IMR-90 (cell line): ENCODE measurements at regions not wholly inside any gene's neighbourhood (a gene's known extent, or its start where the extent isn't known, plus 50 kb on each side); places are given as distances from the start of the nearest gene placed in this dataset.

Experiments
- ATAC-seq: fragments of 200-7000 bp; cut with Tn5 transposase; 2 replicates; pipeline ENCODE4 v1.9.1; 2020; ENCODE audit warnings: low read depth, mild to moderate bottlenecking, moderate library complexity
- BruUV-seq: library from RNA; stranded (reverse); fragments of 400-500 nt; replicated peaks from 2 replicates; lab custom pipeline; 2021; lab: Mats Ljungman, UMichigan
- CTCF ChIA-PET: fragments of 300-600 bp; formaldehyde crosslinking; extraction: SDS; loops from one replicate; lab custom pipeline; 2021; ENCODE audit warnings: antibody characterized with exemption; lab: Yijun Ruan, JAX
- POLR2A ChIA-PET: fragments of 300-600 bp; sonication (Branson Sonifier 250); formaldehyde crosslinking; loops from one replicate; lab custom pipeline; 2022; ENCODE audit warnings: antibody characterized with exemption; ENCODE audit not compliant: unreplicated experiment; lab: Charles Lee
- DNase-seq: peaks from one replicate; pipeline ENCODE4 v3.0.0; 2013
- H2AFZ ChIP-seq: replicated peaks from 2 replicates; pipeline ENCODE3; 2013; ENCODE audit warnings: low read length, mild to moderate bottlenecking; ENCODE audit not compliant: poor library complexity
- H2AK5ac ChIP-seq: 2 replicates; pipeline ENCODE4 v1.6.1; 2013; ENCODE audit warnings: low read depth, low read length, inconsistent platforms
- H2AK9ac ChIP-seq: replicated peaks from 2 replicates; pipeline ENCODE3; 2013; ENCODE audit warnings: mild to moderate bottlenecking, low read depth, low read length, moderate library complexity; ENCODE audit not compliant: poor library complexity
- H2BK120ac ChIP-seq: 2 replicates; pipeline ENCODE4 v1.6.1; 2013; ENCODE audit warnings: low read depth, low read length, inconsistent platforms
- H2BK15ac ChIP-seq: 3 replicates; pipeline ENCODE4 v1.6.1; 2013; ENCODE audit warnings: low read depth, low read length, inconsistent platforms
- H2BK20ac ChIP-seq: 2 replicates; pipeline ENCODE4 v1.6.1; 2013; ENCODE audit warnings: low read depth, mild to moderate bottlenecking, inconsistent platforms, low read length, moderate library complexity
- H2BK5ac ChIP-seq: 2 replicates; pipeline ENCODE4 v1.6.1; 2013; ENCODE audit warnings: mild to moderate bottlenecking, low read depth, low read length, inconsistent platforms; ENCODE audit not compliant: poor library complexity, severe bottlenecking
- H3K14ac ChIP-seq: replicated peaks from 2 replicates; pipeline ENCODE4 v1.6.1; 2013; ENCODE audit warnings: low read depth, low read length, inconsistent platforms
- H3K18ac ChIP-seq: 2 replicates; pipeline ENCODE4 v1.6.1; 2013; ENCODE audit warnings: low read depth, low read length, control low read depth
- H3K23ac ChIP-seq: 2 replicates; pipeline ENCODE4 v1.6.1; 2013; ENCODE audit warnings: low read depth, low read length, inconsistent platforms
- H3K27ac ChIP-seq: 2 replicates; pipeline ENCODE4 v1.5.1; 2013; ENCODE audit warnings: mild to moderate bottlenecking, control low read depth, low read length; ENCODE audit not compliant: insufficient read depth
- H3K27me3 ChIP-seq: 2 replicates; pipeline ENCODE4 v1.6.1; 2013; ENCODE audit warnings: low read length; ENCODE audit not compliant: control insufficient read depth, insufficient read depth
- H3K36me3 ChIP-seq: 2 replicates; pipeline ENCODE4 v1.6.1; 2013; ENCODE audit warnings: low read length, mixed read lengths; ENCODE audit not compliant: control insufficient read depth, insufficient read depth
- H3K4ac ChIP-seq: 2 replicates; pipeline ENCODE4 v1.6.1; 2013; ENCODE audit warnings: low read depth, low read length, inconsistent platforms
- H3K4me1 ChIP-seq: 2 replicates; pipeline ENCODE4 v1.6.1; 2013; ENCODE audit warnings: low read length, mixed read lengths; ENCODE audit not compliant: control insufficient read depth, insufficient read depth
- H3K4me2 ChIP-seq: 2 replicates; pipeline ENCODE4 v1.6.1; 2013; ENCODE audit warnings: low read depth, mild to moderate bottlenecking, control low read depth, low read length, moderate library complexity
- H3K4me3 ChIP-seq: 2 replicates; pipeline ENCODE4 v1.5.1; 2013; ENCODE audit warnings: low read depth, mild to moderate bottlenecking, control low read depth, low read length, moderate library complexity; ENCODE audit not compliant: insufficient read depth
- H3K56ac ChIP-seq: 2 replicates; pipeline ENCODE4 v1.6.1; 2013; ENCODE audit warnings: low read length, inconsistent platforms; ENCODE audit not compliant: insufficient read depth; ENCODE audit errors: extremely low read depth
- H3K79me1 ChIP-seq, 2 experiments: 2 replicates each; pipeline ENCODE4 v1.6.1; 2013; ENCODE audit warnings: low read length in 2 of 2, inconsistent platforms in 1 of 2, low read depth in 1 of 2
- H3K9ac ChIP-seq: 2 replicates; pipeline ENCODE4 v1.6.1; 2013; ENCODE audit warnings: low read depth, low read length, control low read depth
- H3K9me1 ChIP-seq: 2 replicates; pipeline ENCODE4 v1.6.1; 2013; ENCODE audit warnings: low read length, inconsistent platforms; ENCODE audit not compliant: insufficient read depth
- H3K9me3 ChIP-seq: 2 replicates; pipeline ENCODE4 v1.6.1; 2013; ENCODE audit warnings: low read length; ENCODE audit not compliant: control insufficient read depth, insufficient read depth
- H4K20me1 ChIP-seq: 2 replicates; pipeline ENCODE4 v1.6.1; 2013; ENCODE audit warnings: low read length, inconsistent platforms; ENCODE audit not compliant: insufficient read depth
- H4K5ac ChIP-seq: 2 replicates; pipeline ENCODE4 v1.6.1; 2013; ENCODE audit warnings: mild to moderate bottlenecking, low read depth, low read length, control low read depth
- H4K8ac ChIP-seq, 2 experiments: 2 replicates each; pipeline ENCODE4 v1.6.1; 2013; ENCODE audit warnings: low read depth in 2 of 2, low read length in 2 of 2, control low read depth in 1 of 2, inconsistent platforms in 1 of 2
- H4K91ac ChIP-seq: 2 replicates; pipeline ENCODE4 v1.6.1; 2013; ENCODE audit warnings: low read depth, low read length, inconsistent platforms; ENCODE audit not compliant: insufficient read depth
- CEBPB ChIP-seq: IDR thresholded peaks from 2 replicates; pipeline ENCODE4 v1.6.1; 2012; ENCODE audit warnings: low read depth, low read length, improper control_type of control experiment
- CHD1 ChIP-seq: IDR thresholded peaks from 2 replicates; pipeline ENCODE4 v1.6.1; 2012; ENCODE audit warnings: low read depth, low read length, improper control_type of control experiment
- FOS ChIP-seq: fragments of 150-350 bp; IDR thresholded peaks from 2 replicates; pipeline ENCODE4 v1.6.1; 2016; ENCODE audit warnings: low read depth, low read length
- MAFK ChIP-seq: IDR thresholded peaks from 2 replicates; pipeline ENCODE4 v1.6.1; 2012; ENCODE audit warnings: low read depth, low read length, improper control_type of control experiment
- MXI1 ChIP-seq: IDR thresholded peaks from 2 replicates; pipeline ENCODE4 v1.6.1; 2012; ENCODE audit warnings: low read depth, mild to moderate bottlenecking, low read length, moderate library complexity, borderline replicate concordance
- NFE2L2 ChIP-seq: fragments of 150-350 bp; IDR thresholded peaks from 2 replicates; pipeline ENCODE4 v1.6.1; 2016; ENCODE audit warnings: low read depth, mild to moderate bottlenecking, low read length
- RAD21 ChIP-seq: IDR thresholded peaks from 2 replicates; pipeline ENCODE4 v1.6.1; 2012; ENCODE audit warnings: low read length, improper control_type of control experiment
- RFX5 ChIP-seq: IDR thresholded peaks from 2 replicates; pipeline ENCODE4 v1.8.0; 2012; ENCODE audit warnings: low read depth, mild to moderate bottlenecking, low read length, moderate library complexity
- SMC3 ChIP-seq: fragments of 150-350 bp; IDR thresholded peaks from 2 replicates; pipeline ENCODE4 v1.6.1; 2016; ENCODE audit warnings: low read depth, mild to moderate bottlenecking, antibody characterized with exemption, low read length, moderate library complexity
- WGBS, 2 experiments: methylation state at CpG; one replicate each; pipeline versions ENCODE4 v1.1.5 to v1.1.7; 2013; ENCODE audit warnings: missing lambda C conversion rate in 2 of 2; ENCODE audit not compliant: insufficient read length in 1 of 2; ENCODE audit errors: extremely low coverage in 2 of 2; 5-methylcytosine and 5-hydroxymethylcytosine counted together
- dilution Hi-C: fragments of 300-500 bp; cut with HindIII; formaldehyde crosslinking; loops from one replicate; pipeline ENCODE4 v1.14.3; 2018; ENCODE audit warnings: low sequenced_read_pairs; ENCODE audit not compliant: unreplicated experiment
- in situ Hi-C: fragments of 300-500 bp; cut with MboI; formaldehyde crosslinking; loops from 3 replicates; pipeline ENCODE4 v1.14.3; 2019; ENCODE audit warnings: low sequenced_read_pairs, inconsistent platforms, mixed read lengths
- intact Hi-C: fragments of 100-400 bp; cut with micrococcal nuclease; formaldehyde crosslinking; loops from 2 replicates; pipeline ENCODE4 v1.10.0; 2022
- TF ChIP-seq, protein P1 (sequence below): conservative IDR thresholded peaks from 2 replicates; pipeline ENCODE4 v1.5.1; 2012; ENCODE audit warnings: mild to moderate bottlenecking, low read depth, low read length, improper control_type of control experiment
- TF ChIP-seq, protein P2 (sequence below): fragments of 150-350 bp; IDR thresholded peaks from 2 replicates; pipeline ENCODE4 v1.6.1; 2016; ENCODE audit warnings: low read depth, mild to moderate bottlenecking, low read length, moderate library complexity, borderline replicate concordance
- TF ChIP-seq, protein P3 (sequence below): fragments of 150-350 bp; IDR thresholded peaks from 2 replicates; pipeline ENCODE4 v1.6.1; 2017; ENCODE audit warnings: mild to moderate bottlenecking, antibody characterized with exemption, low read length, low read depth

DNA sequence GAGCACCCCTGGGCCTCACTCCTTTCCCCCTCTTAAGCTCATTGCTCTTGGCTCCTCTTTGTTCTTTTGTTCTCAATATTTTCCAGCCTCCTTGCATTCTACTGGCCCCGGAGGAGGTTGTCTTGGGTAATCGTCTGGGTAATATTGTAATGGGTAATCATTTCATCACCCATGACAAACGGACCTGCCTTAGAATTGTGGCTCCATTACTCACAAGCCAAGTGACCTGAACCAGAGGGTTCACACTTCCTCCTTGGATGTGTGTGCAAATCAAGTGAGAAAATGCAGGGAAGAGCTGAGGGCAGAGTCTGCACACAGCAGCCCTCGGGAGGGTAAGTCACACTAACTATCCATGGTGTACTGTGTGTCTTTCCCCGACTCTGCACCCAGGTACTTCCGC, 305.0 kb downstream of the BUD13 start:
- ChIA-PET CTCF (no interaction called here), POLR2A (no interaction called here)
- WGBS, 2 experiments = 20% methylated on average over 1 of the region's 6 CpGs; no CpG with 5 or more reads in 1 of the 2 experiments
- Histone ChIP-seq H2BK15ac (no peak overlapping the region), H3K9me3 (no peaks in the 10 kb centered on the region), H2BK120ac (no peak overlapping the region), H4K91ac (no peak overlapping the region), H3K18ac (no peak overlapping the region), H4K20me1 (no peaks in the 10 kb centered on the region), H4K8ac (no peak overlapping the region), H3K4me2 (no peak overlapping the region), H3K9ac (no peak overlapping the region), H3K79me1 (no peaks in the 10 kb centered on the region), H3K4ac (no peak overlapping the region), H2BK5ac (no peak overlapping the region), H3K23ac (no peak overlapping the region), H3K9me1 (no peaks in the 10 kb centered on the region), H2AK9ac (no peak overlapping the region), H2AK5ac (no peak overlapping the region), H3K4me3 (no peak overlapping the region), H3K36me3 (no peaks in the 10 kb centered on the region), H4K5ac (no peak overlapping the region), H3K56ac (no peak overlapping the region), H3K4me1 (no peaks in the 10 kb centered on the region), H2BK20ac (no peak overlapping the region), H3K27me3 (no peaks in the 10 kb centered on the region; the same call in 1 of the 2 replicates), H3K27ac (no peak overlapping the region), H2AFZ (no peak overlapping the region), H3K14ac (no peak overlapping the region)
- DNase-seq (no peak), ATAC-seq (no peak)
- dilution Hi-C loops = no loop called here
- BruUV-seq = no TSS peak
- in situ Hi-C loops = no loop called here
- intact Hi-C loops = no loop called here
- TF ChIP-seq FOS (no peak), SMC3 (no peak), RAD21 (no peak), RFX5 (no peak), CHD1 (no peak), MAFK (no peak), CEBPB (no peak), NFE2L2 (no peak), MXI1 (no peak)
- TF ChIP-seq, protein P1, sequence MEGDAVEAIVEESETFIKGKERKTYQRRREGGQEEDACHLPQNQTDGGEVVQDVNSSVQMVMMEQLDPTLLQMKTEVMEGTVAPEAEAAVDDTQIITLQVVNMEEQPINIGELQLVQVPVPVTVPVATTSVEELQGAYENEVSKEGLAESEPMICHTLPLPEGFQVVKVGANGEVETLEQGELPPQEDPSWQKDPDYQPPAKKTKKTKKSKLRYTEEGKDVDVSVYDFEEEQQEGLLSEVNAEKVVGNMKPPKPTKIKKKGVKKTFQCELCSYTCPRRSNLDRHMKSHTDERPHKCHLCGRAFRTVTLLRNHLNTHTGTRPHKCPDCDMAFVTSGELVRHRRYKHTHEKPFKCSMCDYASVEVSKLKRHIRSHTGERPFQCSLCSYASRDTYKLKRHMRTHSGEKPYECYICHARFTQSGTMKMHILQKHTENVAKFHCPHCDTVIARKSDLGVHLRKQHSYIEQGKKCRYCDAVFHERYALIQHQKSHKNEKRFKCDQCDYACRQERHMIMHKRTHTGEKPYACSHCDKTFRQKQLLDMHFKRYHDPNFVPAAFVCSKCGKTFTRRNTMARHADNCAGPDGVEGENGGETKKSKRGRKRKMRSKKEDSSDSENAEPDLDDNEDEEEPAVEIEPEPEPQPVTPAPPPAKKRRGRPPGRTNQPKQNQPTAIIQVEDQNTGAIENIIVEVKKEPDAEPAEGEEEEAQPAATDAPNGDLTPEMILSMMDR = no peak
- TF ChIP-seq, protein P2, sequence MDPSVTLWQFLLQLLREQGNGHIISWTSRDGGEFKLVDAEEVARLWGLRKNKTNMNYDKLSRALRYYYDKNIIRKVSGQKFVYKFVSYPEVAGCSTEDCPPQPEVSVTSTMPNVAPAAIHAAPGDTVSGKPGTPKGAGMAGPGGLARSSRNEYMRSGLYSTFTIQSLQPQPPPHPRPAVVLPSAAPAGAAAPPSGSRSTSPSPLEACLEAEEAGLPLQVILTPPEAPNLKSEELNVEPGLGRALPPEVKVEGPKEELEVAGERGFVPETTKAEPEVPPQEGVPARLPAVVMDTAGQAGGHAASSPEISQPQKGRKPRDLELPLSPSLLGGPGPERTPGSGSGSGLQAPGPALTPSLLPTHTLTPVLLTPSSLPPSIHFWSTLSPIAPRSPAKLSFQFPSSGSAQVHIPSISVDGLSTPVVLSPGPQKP = no peak
- TF ChIP-seq, protein P3, sequence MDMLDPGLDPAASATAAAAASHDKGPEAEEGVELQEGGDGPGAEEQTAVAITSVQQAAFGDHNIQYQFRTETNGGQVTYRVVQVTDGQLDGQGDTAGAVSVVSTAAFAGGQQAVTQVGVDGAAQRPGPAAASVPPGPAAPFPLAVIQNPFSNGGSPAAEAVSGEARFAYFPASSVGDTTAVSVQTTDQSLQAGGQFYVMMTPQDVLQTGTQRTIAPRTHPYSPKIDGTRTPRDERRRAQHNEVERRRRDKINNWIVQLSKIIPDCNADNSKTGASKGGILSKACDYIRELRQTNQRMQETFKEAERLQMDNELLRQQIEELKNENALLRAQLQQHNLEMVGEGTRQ = no peak
